H9 (cell line): ENCODE measurements at regions not wholly inside any gene's neighbourhood (a gene's known extent, or its start where the extent isn't known, plus 50 kb on each side); places are given as distances from the start of the nearest gene placed in this dataset.

Experiments
- DNase-seq: peaks from one replicate; pipeline ENCODE4 v3.0.0-alpha.2; 2017
- H2AFZ ChIP-seq: one replicate; pipeline ENCODE4 v1.6.1; 2013; ENCODE audit warnings: mild to moderate bottlenecking, low read length, control low read depth, moderate library complexity
- H2AK5ac ChIP-seq: 2 replicates; pipeline ENCODE4 v1.6.1; 2013; ENCODE audit warnings: low read length, control low read depth, mixed read lengths; ENCODE audit not compliant: insufficient read length
- H2BK120ac ChIP-seq: one replicate; pipeline ENCODE4 v1.6.1; 2013; ENCODE audit warnings: low read depth, mild to moderate bottlenecking, low read length, control low read depth, inconsistent platforms; ENCODE audit not compliant: poor library complexity, severe bottlenecking
- H2BK12ac ChIP-seq: 2 replicates; pipeline ENCODE4 v1.6.1; 2013; ENCODE audit warnings: low read length, control low read depth, mixed read lengths, low read depth; ENCODE audit not compliant: insufficient read length
- H2BK15ac ChIP-seq: 2 replicates; pipeline ENCODE4 v1.6.1; 2013; ENCODE audit warnings: low read depth, low read length, control low read depth
- H2BK20ac ChIP-seq: one replicate; pipeline ENCODE4 v1.6.1; 2013; ENCODE audit warnings: low read depth, mild to moderate bottlenecking, low read length, control low read depth, inconsistent platforms; ENCODE audit not compliant: poor library complexity, severe bottlenecking
- H2BK5ac ChIP-seq: 2 replicates; pipeline ENCODE4 v1.6.1; 2013; ENCODE audit warnings: low read length, control low read depth, mixed read lengths; ENCODE audit not compliant: insufficient read length
- H3K14ac ChIP-seq: 2 replicates; pipeline ENCODE4 v1.6.1; 2013; ENCODE audit warnings: low read length, control low read depth; ENCODE audit not compliant: insufficient read depth
- H3K18ac ChIP-seq: 2 replicates; pipeline ENCODE4 v1.6.1; 2013; ENCODE audit warnings: low read depth, mild to moderate bottlenecking, mixed read lengths, low read length, control low read depth; ENCODE audit not compliant: insufficient read length
- H3K23ac ChIP-seq: 2 replicates; pipeline ENCODE4 v1.6.1; 2013; ENCODE audit warnings: low read length, control low read depth, mixed read lengths, low read depth; ENCODE audit not compliant: insufficient read length
- H3K23me2 ChIP-seq: 2 replicates; pipeline ENCODE4 v1.6.1; 2013; ENCODE audit warnings: low read depth, mild to moderate bottlenecking, mixed read lengths, low read length, control low read depth; ENCODE audit not compliant: insufficient read length, poor library complexity, severe bottlenecking
- H3K27ac ChIP-seq: 2 replicates; pipeline ENCODE4 v1.5.1; 2013; ENCODE audit warnings: low read length, control low read depth, mixed read lengths, low read depth; ENCODE audit not compliant: insufficient read length
- H3K27me3 ChIP-seq: 2 replicates; pipeline ENCODE4 v1.6.1; 2013; ENCODE audit warnings: low read length, control low read depth, inconsistent platforms; ENCODE audit not compliant: insufficient read depth
- H3K4ac ChIP-seq: 2 replicates; pipeline ENCODE4 v1.6.1; 2013; ENCODE audit warnings: low read depth, mild to moderate bottlenecking, control low read depth, inconsistent platforms, low read length, moderate library complexity
- H3K4me1 ChIP-seq: 2 replicates; pipeline ENCODE4 v1.6.1; 2013; ENCODE audit warnings: low read length, control low read depth, inconsistent platforms; ENCODE audit not compliant: insufficient read depth
- H3K4me2 ChIP-seq: 2 replicates; pipeline ENCODE4 v1.6.1; 2013; ENCODE audit warnings: low read length, control low read depth, mixed read lengths; ENCODE audit not compliant: insufficient read length, insufficient read depth
- H3K56ac ChIP-seq: 2 replicates; pipeline ENCODE4 v1.6.1; 2013; ENCODE audit warnings: low read depth, mild to moderate bottlenecking, mixed read lengths, low read length, control low read depth; ENCODE audit not compliant: insufficient read length
- H3K79me1 ChIP-seq: 2 replicates; pipeline ENCODE4 v1.6.1; 2013; ENCODE audit warnings: low read depth, mild to moderate bottlenecking, moderate library complexity, low read length, control low read depth, inconsistent platforms; ENCODE audit not compliant: insufficient read depth, poor library complexity, severe bottlenecking
- H3K79me2 ChIP-seq: 2 replicates; pipeline ENCODE4 v1.6.1; 2013; ENCODE audit warnings: low read length, control low read depth, inconsistent platforms; ENCODE audit not compliant: insufficient read depth
- H3K9ac ChIP-seq: 2 replicates; pipeline ENCODE4 v1.6.1; 2013; ENCODE audit warnings: low read length, control low read depth, mixed read lengths; ENCODE audit not compliant: insufficient read length; ENCODE audit errors: extremely low read depth
- H3K9me3 ChIP-seq: one replicate; pipeline ENCODE4 v1.6.1; 2013; ENCODE audit warnings: low read depth, low read length, inconsistent platforms; ENCODE audit not compliant: control insufficient read depth
- H3T11ph ChIP-seq: one replicate; pipeline ENCODE4 v1.6.1; 2013; ENCODE audit warnings: mild to moderate bottlenecking, low read length, control low read depth, inconsistent platforms
- H4K20me1 ChIP-seq: one replicate; pipeline ENCODE4 v1.6.1; 2013; ENCODE audit not compliant: control insufficient read depth, insufficient read length, insufficient read depth
- H4K5ac ChIP-seq: 2 replicates; pipeline ENCODE4 v1.6.1; 2013; ENCODE audit warnings: low read depth, mild to moderate bottlenecking, mixed read lengths, low read length, control low read depth; ENCODE audit not compliant: insufficient read length
- H4K8ac ChIP-seq: replicated peaks from 2 replicates; pipeline ENCODE4 v1.6.1; 2013; ENCODE audit warnings: low read length, control low read depth, mixed read lengths, low read depth; ENCODE audit not compliant: insufficient read length
- H4K91ac ChIP-seq: 2 replicates; pipeline ENCODE4 v1.6.1; 2013; ENCODE audit warnings: low read depth, mild to moderate bottlenecking, moderate library complexity, mixed read lengths, low read length, control low read depth; ENCODE audit not compliant: insufficient read length
- H3K27ac Mint-ChIP-seq, 3 experiments: 2 replicates in 2 of 3; 3 replicates in 1 of 3; pipeline ENCODE4 v1.8.0; 2020 to 2021; ENCODE audit warnings: mixed read lengths in 3 of 3, mild to moderate bottlenecking in 1 of 3, moderate library complexity in 1 of 3
- H3K27me3 Mint-ChIP-seq: 2 replicates; pipeline ENCODE4 v1.8.0; 2021; ENCODE audit warnings: low read depth, mild to moderate bottlenecking, moderate library complexity, mixed read lengths
- H3K36me3 Mint-ChIP-seq, 3 experiments: 2 replicates in 2 of 3; 3 replicates in 1 of 3; pipeline ENCODE4 v1.8.0; 2020 to 2021; ENCODE audit warnings: low read depth in 3 of 3, mixed read lengths in 3 of 3; ENCODE audit not compliant: insufficient read depth in 1 of 3
- H3K4me1 Mint-ChIP-seq, 2 experiments: 2 replicates each; pipeline ENCODE4 v1.8.0; 2020; ENCODE audit warnings: mixed read lengths in 2 of 2
- H3K4me3 Mint-ChIP-seq, 2 experiments: 2 replicates in 1 of 2; 3 replicates in 1 of 2; pipeline ENCODE4 v1.8.0; 2020 to 2021; ENCODE audit warnings: mild to moderate bottlenecking in 2 of 2, mixed read lengths in 2 of 2, moderate library complexity in 1 of 2
- H3K9me3 Mint-ChIP-seq, 2 experiments: 2 replicates in 1 of 2; 3 replicates in 1 of 2; pipeline ENCODE4 v1.8.0; 2020; ENCODE audit warnings: mild to moderate bottlenecking in 2 of 2, mixed read lengths in 2 of 2, moderate library complexity in 1 of 2
- WGBS: extraction: QIAGEN DNeasy Blood & Tissue Kit; methylation state at CpG from one replicate; pipeline ENCODE4 v1.1.7; 2013; ENCODE audit warnings: missing lambda C conversion rate, low lambda C conversion rate, mixed read lengths; ENCODE audit not compliant: insufficient read length; ENCODE audit errors: extremely low coverage; 5-methylcytosine and 5-hydroxymethylcytosine counted together
- TF ChIP-seq, protein P1 (sequence below): fragments of 200-600 bp; sonication (generic); conservative IDR thresholded peaks from 3 replicates; pipeline ENCODE4 v1.8.0; 2021; ENCODE audit warnings: antibody characterized with exemption, mild to moderate bottlenecking

DNA sequence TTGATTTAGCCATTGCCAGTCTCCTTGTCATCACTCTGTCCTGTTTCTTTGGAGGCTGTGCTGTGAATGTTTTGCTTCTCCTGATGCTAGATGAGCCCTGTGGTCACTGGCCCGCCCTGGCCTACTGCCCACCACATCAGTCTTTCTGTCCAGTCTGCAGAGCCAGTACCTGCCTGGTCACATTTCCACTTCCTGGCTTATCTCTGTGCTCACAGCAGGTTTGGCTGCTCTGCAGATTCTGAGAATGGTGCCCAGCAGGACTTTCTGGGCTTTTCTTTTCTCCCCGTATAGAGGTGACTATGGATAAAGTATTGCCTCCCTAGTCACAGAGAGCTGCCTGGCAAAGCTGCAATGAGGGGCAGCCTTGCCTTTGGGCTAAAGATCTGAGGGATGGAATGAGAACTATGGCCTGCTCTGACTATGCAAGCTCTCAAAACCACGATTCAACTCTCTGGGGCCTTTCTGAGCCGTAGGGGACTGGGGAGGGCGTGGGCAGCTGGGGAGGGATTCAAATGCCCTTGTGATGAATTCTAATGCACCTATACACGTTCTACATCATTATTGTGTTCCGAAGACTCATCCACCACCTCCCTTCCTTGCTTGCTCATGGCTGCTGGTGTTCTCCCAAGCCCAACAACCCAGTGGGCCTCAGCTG, 410.4 kb upstream of the NPVF start:
- no peak overlapping the region for H4K91ac ChIP-seq
- H2AK5ac ChIP-seq = no peak overlapping the region
- Mint-ChIP-seq H3K27ac (no peak overlapping the region), H3K4me3 (no peak overlapping the region), H3K36me3 (no peaks in the 10 kb centered on the region), H3K4me1 (no peaks in the 10 kb centered on the region), H3K9me3 (no peaks in the 10 kb centered on the region), H3K27me3 (no peaks in the 10 kb centered on the region; the same call in none of the 2 replicates)
- no peak overlapping the region for H3K14ac ChIP-seq
- no peak overlapping the region for H4K5ac ChIP-seq
- H3K23me2 ChIP-seq = no peaks in the 10 kb centered on the region
- H3K23ac ChIP-seq = no peak overlapping the region
- TF ChIP-seq, protein P1, sequence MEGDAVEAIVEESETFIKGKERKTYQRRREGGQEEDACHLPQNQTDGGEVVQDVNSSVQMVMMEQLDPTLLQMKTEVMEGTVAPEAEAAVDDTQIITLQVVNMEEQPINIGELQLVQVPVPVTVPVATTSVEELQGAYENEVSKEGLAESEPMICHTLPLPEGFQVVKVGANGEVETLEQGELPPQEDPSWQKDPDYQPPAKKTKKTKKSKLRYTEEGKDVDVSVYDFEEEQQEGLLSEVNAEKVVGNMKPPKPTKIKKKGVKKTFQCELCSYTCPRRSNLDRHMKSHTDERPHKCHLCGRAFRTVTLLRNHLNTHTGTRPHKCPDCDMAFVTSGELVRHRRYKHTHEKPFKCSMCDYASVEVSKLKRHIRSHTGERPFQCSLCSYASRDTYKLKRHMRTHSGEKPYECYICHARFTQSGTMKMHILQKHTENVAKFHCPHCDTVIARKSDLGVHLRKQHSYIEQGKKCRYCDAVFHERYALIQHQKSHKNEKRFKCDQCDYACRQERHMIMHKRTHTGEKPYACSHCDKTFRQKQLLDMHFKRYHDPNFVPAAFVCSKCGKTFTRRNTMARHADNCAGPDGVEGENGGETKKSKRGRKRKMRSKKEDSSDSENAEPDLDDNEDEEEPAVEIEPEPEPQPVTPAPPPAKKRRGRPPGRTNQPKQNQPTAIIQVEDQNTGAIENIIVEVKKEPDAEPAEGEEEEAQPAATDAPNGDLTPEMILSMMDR = no peak
- no CpG with 5 or more reads among the region's 7 CpGs for WGBS
- H4K20me1 ChIP-seq = no peaks in the 10 kb centered on the region
- no peak overlapping the region for H2BK12ac ChIP-seq
- no peaks in the 10 kb centered on the region for H3K4me1 ChIP-seq
- no peak overlapping the region for H3K18ac ChIP-seq
- no peak overlapping the region for H2BK20ac ChIP-seq
- no peaks in the 10 kb centered on the region for H3K9me3 ChIP-seq
- DNase-seq = no peak
- no peak overlapping the region for H3K4ac ChIP-seq
- H3K56ac ChIP-seq = no peak overlapping the region
- H4K8ac ChIP-seq = no peak overlapping the region
- H3K79me1 ChIP-seq = no peaks in the 10 kb centered on the region
- H3K79me2 ChIP-seq = no peaks in the 10 kb centered on the region
- H3T11ph ChIP-seq = no peak overlapping the region
- H2BK120ac ChIP-seq = no peak overlapping the region
- H2BK5ac ChIP-seq = no peak overlapping the region
- no peak overlapping the region for H2AFZ ChIP-seq
- H3K27ac ChIP-seq = no peak overlapping the region
- no peak overlapping the region for H3K4me2 ChIP-seq
- no peaks in the 10 kb centered on the region for H3K27me3 ChIP-seq
- H2BK15ac ChIP-seq = no peak overlapping the region
- H3K9ac ChIP-seq = no peak overlapping the region
